GM21423 (cell line): ENCODE measurements at regions not wholly inside any gene's neighbourhood (a gene's known extent, or its start where the extent isn't known, plus 50 kb on each side); places are given as distances from the start of the nearest gene placed in this dataset.
"Not testable (repeated sequence)": the region's sequence is repeated elsewhere in the genome, so short reads cannot be mapped to it uniquely, and the experiment has no call there.

Experiments
- ATAC-seq: cut with Tn5 transposase; IDR thresholded peaks from one replicate; pipeline ENCODE4 v1.9.1; 2021; ENCODE audit warnings: mild to moderate bottlenecking, moderate library complexity; ENCODE audit not compliant: unreplicated experiment

- ATAC-seq = no peak
These were observed 122.6 kb downstream of the CRYAA start for GRCh38 chr21:43291347-43291950.

GRCh38 chr21:43290421-43291346 is 121.9 kb downstream of the CRYAA start:
- no peak for ATAC-seq

DNA sequence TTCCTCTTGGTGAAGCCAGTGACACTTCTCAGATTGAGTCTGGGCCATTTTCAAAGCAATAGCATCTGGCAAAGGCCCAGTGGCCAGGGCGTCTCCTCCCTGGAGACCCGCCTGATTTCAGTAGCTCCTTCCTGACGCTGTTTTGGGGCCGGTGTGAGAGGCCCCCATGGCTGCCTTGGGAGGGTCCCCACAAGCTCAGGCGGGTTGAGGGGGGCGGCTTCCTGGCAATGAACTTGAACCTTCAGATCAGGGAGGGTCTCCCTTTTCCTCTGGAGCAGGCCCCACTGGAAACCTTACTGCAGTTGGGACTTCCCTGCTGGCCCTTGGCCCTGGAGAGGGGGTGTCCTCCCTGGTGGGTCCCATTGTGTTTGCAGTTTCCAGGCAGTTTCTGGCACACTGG is 121.2 kb downstream of the CRYAA start:
- no peak for ATAC-seq

GRCh38 chr21:43289442-43289841 is 120.6 kb downstream of the CRYAA start:
- no peak for ATAC-seq

DNA sequence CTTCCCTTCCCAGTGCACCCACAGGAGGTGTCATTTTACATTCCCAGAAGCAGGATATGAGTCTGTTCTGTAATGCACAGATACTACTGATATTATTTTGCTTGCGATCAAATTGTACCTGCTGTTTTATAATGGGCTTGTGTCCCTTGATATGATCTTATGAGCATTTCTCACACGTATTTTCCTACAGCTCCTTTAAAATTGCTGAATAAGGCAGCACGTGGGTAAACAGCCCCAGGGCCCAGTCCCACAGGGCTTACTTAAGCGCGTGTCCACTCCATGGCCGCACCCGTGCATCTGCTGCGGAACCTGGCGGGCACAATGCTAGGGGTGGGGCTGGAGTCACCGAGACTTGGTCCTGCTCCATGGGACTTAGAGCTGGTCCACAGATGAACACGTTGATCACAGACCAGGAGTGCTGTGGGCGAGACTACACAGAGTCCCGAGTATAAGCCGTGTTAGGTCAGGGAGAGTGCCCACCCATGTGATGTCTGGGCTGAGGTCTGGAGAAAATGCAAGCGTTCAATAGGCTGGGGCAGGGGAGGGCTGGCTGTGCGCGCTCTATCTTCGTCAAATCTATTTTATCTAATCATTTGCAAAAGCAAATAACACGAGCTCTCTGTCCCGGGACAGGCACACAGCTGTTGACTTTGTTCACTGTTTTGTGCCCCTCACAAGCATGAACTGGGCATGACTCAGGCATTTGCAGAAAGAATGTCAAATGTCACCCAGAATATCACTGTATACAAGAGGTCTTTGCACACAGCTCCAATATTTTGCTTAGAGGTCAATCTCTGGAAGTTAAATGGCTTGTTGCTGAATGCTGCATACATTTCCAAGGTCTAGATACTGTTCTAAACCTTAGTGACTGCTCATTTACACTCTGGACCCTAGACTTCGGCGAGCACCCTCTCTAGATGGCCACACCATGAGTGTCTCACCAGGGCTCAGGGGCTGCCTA is 119.3 kb downstream of the CRYAA start:
- no peak for ATAC-seq

- no peak for ATAC-seq
These were observed 118.4 kb downstream of the CRYAA start for GRCh38 chr21:43287111-43287760.

GRCh38 chr21:43286196-43286595 is 117.4 kb downstream of the CRYAA start:
- ATAC-seq = no peak

- no peak for ATAC-seq
These were observed 115.9 kb downstream of the CRYAA start for GRCh38 chr21:43284700-43285099.

DNA sequence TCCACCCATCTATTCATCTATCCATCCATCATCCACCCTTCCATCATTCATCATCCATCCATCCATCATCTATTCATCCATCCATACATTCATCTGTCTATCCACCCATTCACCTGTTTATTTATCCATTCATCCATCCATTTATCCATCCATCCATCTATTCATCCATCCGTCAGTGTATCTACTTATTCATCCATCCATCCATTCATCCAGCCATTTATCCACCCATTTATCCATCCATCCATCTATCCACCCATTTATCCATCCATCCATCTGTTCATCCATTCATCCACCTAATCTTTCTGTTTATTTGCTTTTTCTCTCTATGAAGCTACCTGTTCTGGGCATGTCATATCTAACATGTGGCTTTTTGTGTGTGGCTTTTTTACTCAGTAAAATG is 115.4 kb downstream of the CRYAA start:
- ATAC-seq = no peak

- not testable (repeated sequence) for ATAC-seq
These were observed 115.1 kb downstream of the CRYAA start for GRCh38 chr21:43283925-43284221.

GRCh38 chr21:43283136-43283924 is 114.5 kb downstream of the CRYAA start:
- no peak for ATAC-seq

DNA sequence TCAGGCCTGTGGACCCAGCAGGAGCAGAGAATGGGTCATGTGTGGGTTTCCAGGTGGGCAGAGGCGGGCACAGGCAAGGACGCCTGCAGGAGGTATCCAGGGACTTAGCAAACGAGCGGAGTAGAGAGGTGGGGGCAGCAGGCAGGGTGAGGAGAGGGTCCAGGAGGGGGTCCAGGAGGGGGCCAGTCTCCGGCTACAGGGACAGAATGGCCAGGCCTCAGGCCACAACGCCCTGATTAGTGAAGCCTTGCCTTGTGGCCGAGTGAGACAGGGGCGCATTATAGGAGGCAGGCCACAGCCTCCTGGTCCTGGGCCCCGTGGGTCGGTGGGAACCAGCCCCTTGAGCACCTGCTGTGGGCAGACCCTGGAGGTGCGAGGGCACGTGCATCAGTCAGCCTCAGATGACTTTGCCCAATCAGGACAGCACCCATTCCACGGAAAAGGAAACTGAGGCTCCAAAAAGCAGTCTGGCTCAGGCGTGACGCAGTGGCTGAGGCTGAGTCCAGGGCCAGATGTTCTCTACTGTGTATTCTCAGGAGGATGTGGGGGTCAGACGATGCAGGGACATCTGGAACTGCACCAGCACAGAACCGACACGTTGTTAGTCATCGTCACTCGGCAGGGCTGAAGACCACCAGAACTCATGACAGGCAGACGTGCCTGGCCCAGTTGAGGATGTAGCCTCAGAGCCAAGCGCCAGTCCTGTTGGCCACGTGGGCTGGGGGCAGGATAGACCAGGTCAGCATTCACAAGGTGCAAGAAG is 113.7 kb downstream of the CRYAA start:
- ATAC-seq = no peak

DNA sequence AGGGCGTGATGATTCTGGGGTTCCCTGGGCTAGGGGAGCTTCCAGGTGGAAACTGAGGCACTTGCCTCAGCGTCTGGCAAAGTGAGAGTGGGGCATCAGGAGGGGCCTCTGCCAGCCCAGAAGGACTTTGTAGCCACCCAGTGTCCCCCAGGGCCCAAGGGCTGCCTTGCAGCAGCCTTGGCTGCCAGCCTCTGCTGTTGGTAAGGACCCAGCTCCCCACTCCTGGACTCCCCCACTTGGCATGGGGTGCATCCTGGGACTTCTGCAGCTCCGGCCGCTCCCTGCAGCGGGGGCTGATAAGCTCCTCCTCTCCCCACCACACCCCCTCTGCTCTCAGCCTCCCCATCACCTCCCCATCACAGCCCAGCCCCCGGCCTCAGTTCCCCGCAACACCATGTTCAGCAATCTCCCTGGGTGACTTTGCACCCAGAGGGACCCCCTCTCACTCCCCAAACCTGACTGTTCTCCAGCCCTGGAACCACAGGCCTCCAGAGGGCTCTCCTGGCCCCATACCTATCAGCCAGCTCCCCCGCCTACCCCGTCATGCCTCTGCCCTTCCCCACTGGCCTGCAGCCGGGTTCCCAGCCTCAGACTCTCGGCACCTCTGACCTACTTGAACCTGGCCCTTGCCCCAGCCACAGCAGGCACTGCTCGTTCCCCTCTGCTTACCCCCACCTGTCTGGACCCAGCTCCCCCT is 113.0 kb downstream of the CRYAA start:
- no peak for ATAC-seq

- ATAC-seq = no peak
These were observed 112.3 kb downstream of the CRYAA start for GRCh38 chr21:43280949-43281633.

- no peak for ATAC-seq
These were observed 110.7 kb downstream of the CRYAA start for GRCh38 chr21:43279578-43279894.

- ATAC-seq = no peak
These were observed 110.2 kb downstream of the CRYAA start for GRCh38 chr21:43278766-43279577.

DNA sequence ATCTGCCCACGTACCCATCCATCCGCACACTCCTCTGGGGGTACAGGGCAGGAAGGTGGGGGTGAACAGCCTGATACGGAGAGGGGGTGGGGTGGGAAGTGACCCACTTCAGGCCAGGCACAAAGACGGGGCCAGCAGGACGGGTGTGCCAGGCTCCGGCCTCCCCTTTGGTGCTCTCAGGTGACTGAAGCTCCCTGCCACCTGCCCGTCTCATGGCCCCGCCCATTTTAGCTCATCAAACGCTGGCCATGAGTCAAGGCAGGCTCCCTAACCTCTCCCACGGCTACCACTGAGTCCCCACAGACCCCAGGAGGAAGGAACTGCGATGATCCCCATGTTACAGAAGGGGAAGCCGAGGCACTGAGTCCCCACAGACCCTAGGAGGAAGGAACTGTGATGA is 109.6 kb downstream of the CRYAA start:
- ATAC-seq = no peak
